AML-193 (cell line): ENCODE measurements at regions not wholly inside any gene's neighbourhood (a gene's known extent, or its start where the extent isn't known, plus 50 kb on each side); places are given as distances from the start of the nearest gene placed in this dataset.
"Not testable (repeated sequence)": the region's sequence is repeated elsewhere in the genome, so short reads cannot be mapped to it uniquely, and the experiment has no call there.

ENCODE experiments used
- DNase-seq, 2 experiments: peaks; one replicate each; lab custom pipeline; 2025; lab: John Stamatoyannopoulos, UW

DNA sequence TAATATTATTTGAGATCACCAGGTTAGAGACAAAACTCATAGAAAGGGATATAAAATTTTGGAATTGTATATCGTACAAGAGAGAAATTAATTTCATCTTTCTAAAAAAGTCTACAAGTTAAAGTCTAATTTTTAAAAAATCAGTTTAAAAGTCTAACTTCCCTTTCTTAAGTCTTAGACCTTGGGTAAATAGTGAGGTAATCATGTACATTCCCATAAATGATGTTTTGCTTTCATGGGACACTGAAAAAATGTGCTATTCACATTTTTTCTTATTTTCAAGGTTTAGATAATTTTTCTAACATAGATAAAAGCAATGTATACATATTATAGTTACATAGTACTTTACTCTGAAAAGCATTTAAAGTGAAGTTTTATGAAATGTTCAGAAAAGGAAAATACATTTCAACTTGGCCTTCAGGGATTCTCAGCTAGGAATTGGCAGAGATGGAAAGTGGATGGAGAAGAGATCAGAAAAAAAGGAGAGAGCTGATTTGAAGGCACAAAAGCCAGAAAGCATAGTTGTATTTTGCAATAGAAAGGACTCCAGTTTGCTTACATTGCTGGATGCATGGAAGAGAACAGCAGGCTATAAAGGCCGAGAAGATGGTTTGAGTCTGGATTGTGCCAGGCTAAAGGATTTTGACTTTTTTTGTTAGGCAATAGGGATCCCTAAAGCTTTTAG is 194.0 kb downstream of the CASP12 start:
- DNase-seq = peak in 1 of 2 experiments; percentile 5

DNA sequence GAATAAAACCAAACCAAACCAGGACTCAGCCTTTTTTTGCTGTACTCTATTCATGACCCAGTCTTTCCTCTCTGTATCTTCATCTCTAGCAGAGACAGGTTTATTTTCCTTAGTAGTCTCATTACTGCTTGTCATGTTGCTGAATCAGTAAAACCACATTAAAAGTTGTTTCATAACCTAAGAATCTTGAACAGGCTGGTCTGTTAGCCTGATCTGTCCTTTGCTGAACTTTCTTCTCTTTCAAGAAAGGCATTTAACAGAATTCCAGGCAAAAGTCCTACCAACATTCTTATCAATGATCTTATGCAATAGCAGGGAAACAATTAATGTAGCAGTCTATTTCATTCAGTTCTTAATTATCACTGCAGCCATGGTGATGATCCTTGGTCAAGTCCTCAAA is 197.7 kb downstream of the CASP12 start:
- peak; percentile 27 to 41 for DNase-seq

DNA sequence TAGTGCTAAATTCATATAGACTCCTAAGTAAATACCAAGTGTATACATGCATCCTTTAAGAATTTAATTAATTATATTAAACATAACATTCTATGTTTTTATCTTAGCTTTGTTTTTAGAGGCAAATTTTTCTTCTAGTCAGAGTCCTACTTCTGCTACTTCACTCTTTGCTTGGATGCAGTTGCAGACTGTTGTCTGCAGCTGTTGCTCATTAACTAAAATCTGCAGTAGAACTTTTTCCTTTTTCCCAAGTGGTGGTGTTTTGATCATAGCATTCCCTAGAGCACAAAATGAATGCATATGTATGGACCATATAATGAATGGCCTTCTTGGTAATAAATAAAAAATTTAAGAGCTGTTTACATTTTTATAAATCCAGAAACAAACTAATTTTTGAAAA is 198.3 kb downstream of the CASP12 start:
- no peak for DNase-seq

DNA sequence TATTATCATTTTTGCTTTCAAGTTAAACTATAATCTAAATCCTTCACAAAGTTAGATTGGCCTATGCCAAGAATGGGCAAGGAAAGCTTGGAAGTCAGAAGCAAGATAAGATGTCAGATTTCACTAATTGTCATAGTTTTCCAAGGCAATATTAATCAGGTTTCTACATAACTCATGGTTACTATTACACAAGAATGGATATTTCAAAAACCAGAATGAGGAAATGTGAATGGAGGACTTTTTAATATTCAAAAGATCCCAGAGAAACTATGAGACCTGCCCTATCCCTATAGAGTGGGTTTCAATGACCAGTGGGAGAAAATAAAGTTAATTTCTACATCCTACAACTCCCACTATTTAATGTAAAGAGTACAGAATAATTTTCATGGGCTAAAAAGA is 203.2 kb downstream of the CASP12 start:
- DNase-seq = no peak

DNA sequence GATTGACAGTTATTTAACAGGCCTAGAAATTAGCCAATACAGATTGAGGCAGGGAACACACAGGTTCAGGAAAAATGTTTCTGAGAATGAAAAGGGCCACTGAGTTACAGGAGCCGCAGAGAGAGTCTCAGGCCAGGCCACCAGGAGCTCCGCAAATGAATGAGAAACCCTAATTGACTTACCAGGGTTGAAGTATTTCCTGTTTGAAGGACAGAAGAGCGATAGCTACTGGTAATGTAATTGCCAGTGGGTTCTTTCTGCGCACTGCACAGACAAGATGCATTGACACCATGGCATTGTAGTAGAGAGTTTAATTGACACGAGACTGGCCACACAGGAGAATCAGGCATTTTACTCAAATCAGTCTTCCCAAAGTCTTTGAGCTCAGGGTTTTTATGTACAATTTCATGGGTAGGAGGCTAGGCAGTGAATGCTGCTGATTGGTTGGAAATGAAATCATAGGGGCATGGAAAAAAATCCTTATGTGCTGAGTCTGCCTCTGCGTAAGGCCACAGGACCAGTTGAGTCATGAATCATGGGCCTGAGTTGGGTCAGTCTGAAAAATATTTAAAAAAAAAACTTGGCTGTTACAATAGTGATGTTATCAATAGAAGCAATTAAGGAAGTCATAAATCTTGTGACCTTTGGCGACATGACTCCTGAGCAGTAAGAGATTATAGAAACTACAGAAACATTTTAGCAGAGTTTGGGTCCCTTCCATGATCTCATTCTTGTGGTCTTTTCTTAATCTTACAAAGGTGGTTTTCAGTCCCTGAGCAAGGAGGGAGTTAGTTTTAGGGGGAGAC is 203.8 kb downstream of the CASP12 start:
- DNase-seq = no peak

DNA sequence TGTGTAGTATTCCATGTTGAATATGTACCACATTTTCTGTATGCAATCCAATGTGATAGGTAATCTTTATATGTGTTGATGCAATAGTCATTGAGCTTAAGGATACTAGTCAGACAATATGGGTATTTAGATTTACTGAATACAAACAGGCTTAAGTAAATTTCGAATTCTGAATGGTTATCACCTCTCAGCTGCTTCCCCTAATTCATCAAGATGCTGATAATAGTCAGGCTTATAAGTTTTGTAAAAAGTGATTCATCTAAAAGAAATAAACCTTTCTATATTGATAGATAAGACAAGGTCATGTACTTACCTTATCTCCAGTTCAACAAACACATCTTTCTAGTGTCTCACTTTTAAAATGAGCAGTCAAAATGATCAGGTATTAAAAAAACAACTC is 205.5 kb downstream of the CASP12 start:
- no peak for DNase-seq

DNA sequence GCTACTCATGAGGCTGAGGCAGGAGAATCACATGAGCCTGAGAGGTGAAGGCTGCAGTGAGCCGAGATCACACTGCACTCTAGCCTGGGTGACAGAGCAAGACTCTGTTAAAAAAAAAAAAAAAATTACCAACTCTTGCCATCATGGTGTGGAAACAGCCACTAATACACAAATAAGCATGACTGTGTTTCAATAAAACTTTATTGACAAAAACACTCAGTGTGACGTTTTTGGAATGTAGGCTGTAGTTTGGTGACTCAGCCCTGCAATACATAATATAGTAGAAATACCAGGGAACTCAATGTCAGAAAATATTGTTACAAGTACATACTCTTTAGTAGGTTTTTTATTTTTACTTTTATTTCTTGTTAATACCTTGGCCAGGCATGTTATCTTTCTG is 207.1 kb downstream of the CASP12 start:
- no peak for DNase-seq

DNA sequence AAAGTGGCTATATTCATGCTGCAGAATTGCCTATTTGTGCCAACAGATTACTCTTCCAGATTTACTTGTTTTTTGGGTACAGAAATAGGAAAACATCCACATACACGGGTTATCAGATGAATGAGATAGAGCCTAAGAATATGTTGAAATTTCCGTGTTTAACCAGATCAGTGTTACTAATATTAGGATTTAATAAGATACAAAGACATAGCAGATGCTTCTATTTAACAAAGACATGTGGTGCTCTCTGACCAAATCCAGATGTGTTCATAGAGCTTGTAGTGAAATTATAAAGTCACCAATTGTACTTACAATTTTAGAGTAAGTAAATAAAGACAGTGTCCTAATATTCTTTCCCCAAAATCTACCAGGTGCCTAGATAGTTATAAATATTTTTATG is 208.0 kb downstream of the CASP12 start:
- DNase-seq = no peak

DNA sequence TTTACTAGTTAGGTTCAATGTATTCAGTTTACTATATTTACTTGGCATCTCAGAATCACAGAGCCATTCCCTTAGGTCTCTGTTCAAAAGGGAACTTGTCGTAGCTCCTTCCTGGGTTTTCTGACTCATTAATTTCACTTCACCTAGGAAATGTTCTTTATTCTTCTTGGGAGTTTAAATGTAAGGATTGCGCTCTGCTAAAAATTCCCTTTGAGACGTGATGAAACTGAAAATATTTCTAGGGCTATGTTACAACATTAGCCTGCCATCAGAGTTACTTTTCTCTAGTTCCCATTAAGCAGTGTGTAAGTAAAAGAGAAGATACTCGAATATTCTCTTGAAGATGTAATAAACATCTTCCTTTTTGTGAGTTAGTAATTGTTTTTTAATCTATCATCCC is 209.5 kb downstream of the CASP12 start:
- no peak for DNase-seq

DNA sequence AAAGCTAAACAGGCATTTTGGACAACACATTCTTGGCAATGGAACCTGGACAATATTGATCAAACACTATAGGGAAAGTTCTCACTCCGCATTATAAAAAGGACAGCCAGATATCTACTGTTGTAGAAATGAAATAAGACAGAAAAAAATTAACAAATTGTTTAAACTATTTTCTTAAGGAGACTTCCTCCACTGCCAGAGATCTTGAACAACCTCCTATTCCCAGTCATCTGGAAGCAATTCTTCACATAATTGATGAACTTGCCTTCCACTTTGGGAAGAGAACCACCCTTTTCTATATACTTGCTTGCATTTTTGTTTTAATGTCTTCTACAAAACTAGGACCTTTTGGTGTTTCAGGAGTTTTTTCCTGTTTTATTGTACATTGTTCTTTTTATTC is 216.1 kb downstream of the CASP12 start:
- DNase-seq = no peak

DNA sequence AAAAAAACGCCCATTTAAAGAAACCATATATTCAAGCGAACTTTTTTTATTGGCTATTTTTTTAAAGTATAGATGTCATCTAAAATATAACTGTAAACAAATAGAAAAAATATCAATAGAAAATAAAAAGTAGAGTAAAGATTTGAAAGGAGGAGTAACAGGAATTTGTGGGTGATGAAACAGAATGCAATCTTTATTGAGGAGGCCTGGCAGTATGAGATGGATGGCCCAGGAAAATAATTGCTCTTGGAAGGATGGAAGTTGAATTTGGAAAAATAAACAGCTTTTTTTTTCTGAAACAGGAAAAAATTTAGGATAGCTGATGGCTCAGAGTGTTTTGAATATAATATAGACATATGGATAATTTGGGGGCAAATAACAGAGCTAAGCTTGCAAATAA is 219.0 kb downstream of the CASP12 start:
- no peak for DNase-seq

DNA sequence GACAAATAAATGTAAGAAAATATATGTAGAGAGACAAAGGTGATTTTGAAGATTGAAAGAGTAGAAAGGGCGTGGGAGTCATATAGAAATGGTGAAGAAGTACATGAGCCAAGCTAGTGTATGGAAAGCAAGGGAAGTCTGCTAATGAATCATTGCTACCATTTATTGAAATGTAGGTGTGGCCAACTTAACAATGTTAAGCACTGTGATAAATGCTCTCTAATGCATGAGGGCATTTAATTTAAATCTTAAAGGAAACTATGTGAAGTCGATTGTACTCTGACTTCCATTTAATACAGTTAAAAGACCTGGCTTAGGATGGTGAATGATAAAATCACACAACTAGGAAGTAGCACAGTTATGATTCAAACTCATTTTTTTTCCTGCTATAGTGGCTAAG is 219.9 kb downstream of the CASP12 start:
- no peak for DNase-seq

DNA sequence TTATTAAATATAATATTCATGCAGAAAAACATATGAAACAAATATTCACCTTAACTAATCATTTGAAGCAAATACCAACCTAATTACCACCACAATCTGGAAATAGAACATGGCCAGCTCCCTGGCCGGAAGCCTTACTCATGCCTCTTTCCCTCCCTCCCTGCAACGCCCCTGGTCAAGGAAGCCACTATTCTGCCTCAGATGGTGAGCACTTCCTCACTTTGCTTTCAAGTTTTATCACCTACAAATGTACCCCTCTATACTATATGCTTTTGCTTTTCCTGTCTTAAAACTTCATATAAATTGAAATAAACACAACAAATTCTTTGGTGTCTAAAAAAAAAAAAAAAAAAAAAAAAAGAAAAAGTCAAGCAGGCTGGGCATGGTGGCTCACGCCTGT is 221.2 kb downstream of the CASP12 start:
- not testable (repeated sequence) for DNase-seq

DNA sequence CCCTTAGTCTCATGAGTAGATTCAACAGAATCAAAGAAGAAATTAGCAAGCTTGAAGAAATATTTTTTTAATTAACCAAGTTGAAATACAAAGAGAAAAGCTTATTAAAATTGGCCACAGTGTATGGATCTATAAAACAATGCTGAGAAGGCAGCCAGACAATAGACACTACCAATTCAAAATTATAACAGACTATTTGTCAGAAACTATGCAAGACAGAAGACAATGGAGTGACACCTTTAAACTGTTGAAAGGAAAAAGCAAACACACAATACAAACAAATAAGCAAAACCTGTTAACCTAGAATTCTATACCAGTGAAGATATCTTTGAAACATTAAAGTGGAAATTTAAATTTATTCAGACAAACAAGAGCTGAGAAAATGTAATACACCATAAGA is 225.4 kb downstream of the CASP12 start:
- DNase-seq = no peak

DNA sequence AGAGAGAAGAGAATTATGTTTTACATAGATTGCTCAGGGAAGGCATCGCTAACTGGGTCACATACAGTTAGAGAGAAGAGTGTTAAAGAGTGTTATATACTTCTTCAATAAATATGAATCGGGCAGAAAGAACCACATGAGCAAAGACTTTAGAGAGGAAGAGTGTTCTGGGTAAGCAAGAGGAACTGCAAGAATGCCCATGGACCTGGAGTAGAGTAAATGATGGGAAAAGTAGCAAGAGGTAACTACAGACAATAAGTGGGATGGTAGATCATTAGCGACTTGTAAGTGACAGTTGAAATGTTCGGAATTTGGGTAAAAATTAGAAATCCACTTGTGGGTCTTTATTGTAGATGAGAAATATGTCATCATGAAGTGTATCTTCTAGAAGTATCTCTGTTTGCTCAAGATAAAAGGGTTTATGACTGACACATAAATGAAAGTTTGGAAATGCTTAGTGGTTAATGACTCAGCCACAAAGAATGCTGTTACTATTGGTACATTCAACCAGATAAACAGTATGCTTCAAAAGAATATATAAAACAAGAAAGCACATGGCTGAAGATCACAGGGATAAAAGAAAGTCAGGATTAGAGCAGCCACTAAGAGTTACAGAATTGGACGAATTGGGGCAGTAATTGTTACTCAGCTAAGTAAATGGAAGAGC is 229.3 kb downstream of the CASP12 start:
- DNase-seq = peak; percentile 74 to 79

DNA sequence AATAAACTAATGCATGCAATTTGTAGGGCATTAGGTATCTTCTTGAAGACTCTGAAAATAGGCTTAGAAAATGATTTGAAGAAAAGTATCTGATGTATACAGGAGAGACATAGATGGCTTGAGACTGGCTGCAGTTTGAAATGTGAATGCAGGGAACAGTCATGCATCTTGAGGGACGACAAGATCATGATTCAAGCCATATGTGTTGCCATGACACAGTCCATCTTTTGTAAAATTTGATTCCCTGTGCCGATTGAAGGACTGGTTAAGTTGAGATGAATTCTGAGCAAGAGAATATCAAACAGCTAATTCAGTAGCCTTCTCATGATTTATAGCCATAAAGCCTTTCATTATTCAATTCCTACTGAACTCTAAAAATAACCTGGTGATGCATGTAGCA is 231.6 kb downstream of the CASP12 start:
- no peak for DNase-seq

DNA sequence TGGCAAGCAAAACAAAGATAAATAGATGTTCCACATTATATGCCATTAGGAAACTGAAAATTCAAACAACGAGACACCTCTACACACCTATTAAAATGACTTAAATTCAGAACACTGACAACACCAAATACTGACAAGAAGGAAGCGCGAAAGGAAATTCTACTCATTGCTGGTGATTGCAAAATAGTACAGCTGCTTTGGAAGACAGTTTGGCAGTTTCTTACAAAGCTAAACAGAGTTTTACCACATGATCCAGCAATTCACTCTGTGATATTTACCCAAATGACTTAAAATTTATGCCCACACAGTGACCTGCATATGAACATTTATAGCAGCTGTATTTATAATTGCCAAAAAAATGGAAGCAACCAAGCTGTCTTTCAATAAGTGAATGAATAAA is 232.6 kb downstream of the CASP12 start:
- peak; percentile 86 to 88 for DNase-seq

DNA sequence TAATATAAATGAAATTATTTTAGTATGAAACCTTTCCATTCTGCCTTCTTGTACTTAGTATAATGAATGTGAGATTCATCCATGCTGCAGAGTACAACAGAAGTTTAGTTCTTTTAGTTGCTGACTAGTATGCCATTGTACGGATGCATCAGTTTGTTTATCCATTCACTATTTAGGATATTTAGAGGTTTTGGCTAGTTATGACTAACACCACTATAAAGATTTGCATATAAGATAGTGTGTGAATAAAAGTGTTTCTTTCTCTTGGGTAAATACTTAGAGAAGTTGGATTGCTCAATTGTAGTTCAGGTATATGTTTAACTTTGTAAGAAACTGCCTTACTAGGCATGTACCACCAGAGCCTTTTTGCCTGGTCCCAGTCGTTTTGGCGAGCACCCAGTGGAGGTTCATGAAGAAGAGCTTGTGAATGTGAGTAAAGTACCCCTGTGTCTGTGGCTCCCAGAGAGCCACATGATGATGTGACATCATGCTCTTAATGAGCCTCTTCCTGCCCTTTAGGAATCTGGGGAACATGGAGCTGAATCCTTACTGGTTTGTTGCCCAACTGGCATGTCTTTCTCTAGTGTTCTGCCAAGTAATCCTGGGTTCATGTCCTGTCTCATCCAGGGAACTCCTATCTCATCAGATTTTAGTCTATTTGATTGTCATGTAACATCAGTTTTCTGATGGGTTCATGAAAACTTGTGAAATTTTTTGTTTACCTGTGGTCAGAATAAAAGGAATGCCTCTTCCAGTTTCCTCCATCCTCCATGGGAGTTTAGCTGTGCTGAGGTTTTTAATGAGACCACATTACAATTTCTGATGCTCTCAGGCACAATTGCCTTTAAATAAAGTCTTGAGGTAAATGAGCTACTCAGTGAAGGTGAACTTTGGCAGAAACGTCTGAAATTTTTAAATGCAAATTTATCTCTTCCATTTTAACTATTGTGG is 234.8 kb downstream of the CASP12 start:
- no peak for DNase-seq

DNA sequence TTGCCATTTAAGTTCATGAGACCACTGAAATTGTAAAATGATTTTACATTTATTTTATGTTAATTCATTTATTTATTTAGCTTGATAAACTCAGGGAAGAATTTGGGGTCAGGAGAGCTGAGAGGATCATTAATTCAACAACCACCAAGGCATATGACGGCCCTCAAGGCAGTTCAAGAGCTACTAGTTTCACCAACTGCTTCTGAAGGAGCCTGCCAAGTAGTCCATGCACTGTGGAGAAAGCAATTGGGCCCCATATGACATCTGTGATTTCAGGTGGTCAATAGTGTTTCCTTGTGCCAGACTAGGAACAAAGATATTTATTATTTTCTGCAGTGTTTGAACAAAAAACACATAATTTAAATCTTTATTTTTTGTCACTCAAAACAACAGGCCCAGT is 236.4 kb downstream of the CASP12 start:
- no peak for DNase-seq

DNA sequence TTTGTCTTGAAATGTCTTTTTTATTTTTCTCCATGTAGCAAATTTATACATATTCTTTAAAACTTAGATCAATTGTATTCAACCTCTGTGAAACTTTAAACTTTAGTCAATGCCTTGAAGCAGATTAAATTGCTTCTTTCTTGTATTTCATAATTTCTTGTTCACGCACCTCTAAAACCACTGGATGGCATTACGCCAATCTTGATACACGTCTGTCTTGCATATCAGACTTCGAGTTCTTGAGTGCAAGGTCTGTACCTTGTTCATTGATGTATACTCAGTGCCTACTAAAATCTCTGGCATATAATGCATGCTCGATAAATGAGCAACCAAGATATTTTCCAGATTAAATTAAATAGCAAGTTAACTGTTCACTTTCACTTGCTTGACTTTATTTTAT is 236.8 kb downstream of the CASP12 start:
- no peak for DNase-seq

DNA sequence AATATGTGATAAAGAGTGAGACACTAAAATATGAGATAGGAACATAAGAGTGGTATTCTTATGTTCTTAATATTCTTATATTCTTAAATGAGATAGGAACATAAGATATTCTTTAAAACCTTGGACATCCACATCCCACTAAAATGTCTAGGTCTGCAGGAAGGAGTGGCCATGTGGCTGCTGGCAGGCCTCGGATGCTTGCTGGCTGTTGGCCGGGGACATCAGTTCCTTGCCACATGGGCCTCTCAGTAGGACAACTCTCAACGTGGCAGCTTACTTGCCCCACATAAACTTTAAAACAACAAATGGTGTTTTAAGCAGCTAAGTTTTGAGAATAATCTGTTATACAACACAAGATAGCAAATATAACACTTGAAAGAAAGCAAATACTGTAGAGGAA is 240.1 kb downstream of the CASP12 start:
- DNase-seq = no peak

DNA sequence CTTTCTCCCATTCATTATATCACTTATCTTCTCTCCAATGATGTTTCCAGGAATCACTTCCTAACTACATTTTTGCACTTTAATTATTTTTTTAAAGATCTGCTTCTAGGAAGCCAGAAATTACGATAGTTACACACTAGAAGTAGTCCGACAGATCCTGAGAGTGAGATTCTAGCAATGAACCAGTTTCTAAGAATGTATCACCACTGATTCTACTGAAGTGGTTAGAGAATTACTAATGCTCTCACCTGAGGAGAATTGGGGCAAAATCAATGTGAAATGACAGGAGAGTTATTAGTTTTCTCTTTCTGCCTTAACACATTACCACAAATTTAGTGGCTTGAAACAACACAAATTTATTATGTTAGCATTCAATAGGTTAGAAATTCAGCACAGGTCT is 241.2 kb downstream of the CASP12 start:
- no peak for DNase-seq
